ENCODE measurements at regions not wholly inside any gene's neighbourhood (a gene's known extent, or its start where the extent isn't known, plus 50 kb on each side); places are given as distances from the start of the nearest gene placed in this dataset.

- TF ChIP-seq CTCF (IDR thresholded peaks at IDR 0.05): no peak
- Mint-ChIP-seq H3K27me3 (peaks cover 58% of the 10 kb centered on the region), H3K9me3 (no peaks in the 10 kb centered on the region), H3K4me1 (ENCODE audit: low read depth) (no peaks in the 10 kb centered on the region), H3K4me3 (no peak overlapping the region), H3K36me3 (ENCODE audit: low read depth) (no peaks in the 10 kb centered on the region), H3K27ac (no peak overlapping the region)
- intact Hi-C loops (cut with micrococcal nuclease): no loop called here
- ChIA-PET CTCF (interaction anchor here (1.1 kb wide), 1 partner anchor 114 kb away, joined by 3 read pairs; no protein-coding TSS in a partner anchor), POLR2A (no interaction called here)
- DNase-seq (no peak), ATAC-seq (no peak)
Measured at GRCh38 chr5:73337586-73338255, 110.9 kb downstream of the FOXD1 start.

- Mint-ChIP-seq H3K4me1 (ENCODE audit: low read depth) (no peaks in the 10 kb centered on the region), H3K9me3 (peaks cover 8% of the 10 kb centered on the region), H3K27me3 (peaks cover 66% of the 10 kb centered on the region), H3K4me3 (no peak overlapping the region), H3K36me3 (ENCODE audit: low read depth) (no peaks in the 10 kb centered on the region), H3K27ac (no peak overlapping the region)
- no peak for ATAC-seq
- DNase-seq: no peak
- no peak for TF ChIP-seq CTCF (IDR thresholded peaks at IDR 0.05)
- ChIA-PET CTCF (no interaction called here), POLR2A (no interaction called here)
- intact Hi-C loops (cut with micrococcal nuclease): no loop called here
Measured at GRCh38 chr5:73336366-73336765, 112.2 kb downstream of the FOXD1 start.

GRCh38 chr5:73333944-73334703 is 114.5 kb downstream of the FOXD1 start:
- Mint-ChIP-seq H3K27ac (no peak overlapping the region), H3K4me1 (ENCODE audit: low read depth) (no peaks in the 10 kb centered on the region), H3K36me3 (ENCODE audit: low read depth) (no peaks in the 10 kb centered on the region), H3K4me3 (no peak overlapping the region), H3K9me3 (peaks cover 13% of the 10 kb centered on the region), H3K27me3 (peaks cover 56% of the 10 kb centered on the region)
- no peak for ATAC-seq
- CTCF ChIA-PET: interaction anchor here (1.4 kb wide), 1 partner anchor 7 kb away, joined by 3 read pairs; no protein-coding TSS in a partner anchor
- POLR2A ChIA-PET: no interaction called here
- TF ChIP-seq CTCF (IDR thresholded peaks at IDR 0.05): no peak
- intact Hi-C loops (cut with micrococcal nuclease): no loop called here
- DNase-seq: no peak

GRCh38 chr5:73330613-73331012 is 118.0 kb downstream of the FOXD1 start:
- intact Hi-C loops (cut with micrococcal nuclease): no loop called here
- POLR2A ChIA-PET: no interaction called here
- H3K4me3 Mint-ChIP-seq: no peak overlapping the region
- no peak for TF ChIP-seq CTCF (IDR thresholded peaks at IDR 0.05)
- no peaks in the 10 kb centered on the region for H3K4me1 Mint-ChIP-seq (ENCODE audit: low read depth)
- peaks cover 37% of the 10 kb centered on the region for H3K27me3 Mint-ChIP-seq
- CTCF ChIA-PET: no interaction called here
- DNase-seq (no peak), ATAC-seq (no peak)
- peaks cover 13% of the 10 kb centered on the region for H3K9me3 Mint-ChIP-seq
- no peak overlapping the region for H3K27ac Mint-ChIP-seq
- H3K36me3 Mint-ChIP-seq (ENCODE audit: low read depth): no peaks in the 10 kb centered on the region

- POLR2A ChIA-PET: no interaction called here
- Mint-ChIP-seq H3K9me3 (peaks cover 13% of the 10 kb centered on the region), H3K4me1 (ENCODE audit: low read depth) (no peaks in the 10 kb centered on the region), H3K36me3 (ENCODE audit: low read depth) (no peaks in the 10 kb centered on the region), H3K4me3 (no peak overlapping the region), H3K27ac (no peak overlapping the region), H3K27me3 (peaks cover 37% of the 10 kb centered on the region)
- ATAC-seq: no peak
- no peak for DNase-seq
- intact Hi-C loops (cut with micrococcal nuclease): no loop called here
- TF ChIP-seq CTCF (IDR thresholded peaks at IDR 0.05): no peak
- CTCF ChIA-PET: no interaction called here
Measured at GRCh38 chr5:73328640-73329039, 119.9 kb downstream of the FOXD1 start.
